ENCODE measurements at regions not wholly inside any gene's neighbourhood (a gene's known extent, or its start where the extent isn't known, plus 50 kb on each side); places are given as distances from the start of the nearest gene placed in this dataset.

GRCh38 chr17:21523497-21524210 lies 147.5 kb downstream of the KCNJ12 start:
- CTCF ChIA-PET, result interaction anchor here (1.9 to 5.3 kb wide), 2 partner anchors 11 to 238 kb away, joined by 4 to 52 read pairs; no protein-coding TSS in a partner anchor
- Histone ChIP-seq H3K27ac (ENCODE audit: extremely low read depth, low read depth, low read length) (no peak overlapping the region), H3K4me1 (ENCODE audit: control insufficient read depth, insufficient read depth, low read length) (no peaks in the 10 kb centered on the region), H3K4me3 (ENCODE audit: low read depth, low read length) (no peak overlapping the region), H3K9me3 (ENCODE audit: control insufficient read depth, insufficient read depth, low read depth, low read length) (no peaks in the 10 kb centered on the region), H3K36me3 (ENCODE audit: control insufficient read depth in 2 of 2, insufficient read depth in 1 of 2, low read length in 2 of 2) (no peaks in the 10 kb centered on the region)
- POLR2A ChIA-PET, result no interaction called here
- TF ChIP-seq WT1 (tag by site-specific recombination; IDR thresholded peaks at IDR 0.05) (no peak), SETDB1 (IDR thresholded peaks at IDR 0.05; ENCODE audit: insufficient read length, low read length) (no peak), ZFP41 (tag by site-specific recombination; IDR thresholded peaks at IDR 0.05; ENCODE audit: borderline replicate concordance) (no peak), PRDM10 (tag by site-specific recombination; IDR thresholded peaks at IDR 0.05) (peak; percentile 79), ZNF521 (tag by site-specific recombination; IDR thresholded peaks at IDR 0.05) (no peak), ZNF510 (tag by site-specific recombination; IDR thresholded peaks at IDR 0.05; ENCODE audit: insufficient replicate concordance) (no peak), ZNF121 (tag by site-specific recombination; IDR thresholded peaks at IDR 0.05) (no peak)

- Histone ChIP-seq H3K27ac (ENCODE audit: extremely low read depth, low read depth, low read length) (no peak overlapping the region), H3K9me3 (ENCODE audit: control insufficient read depth, insufficient read depth, low read depth, low read length) (no peaks in the 10 kb centered on the region), H3K36me3 (ENCODE audit: control insufficient read depth in 2 of 2, insufficient read depth in 1 of 2, low read length in 2 of 2) (no peaks in the 10 kb centered on the region), H3K4me3 (ENCODE audit: low read depth, low read length) (no peak overlapping the region), H3K4me1 (ENCODE audit: control insufficient read depth, insufficient read depth, low read length) (no peaks in the 10 kb centered on the region)
- POLR2A ChIA-PET, result no interaction called here
- CTCF ChIA-PET, result interaction anchor here (0.6 to 5.3 kb wide), 4 partner anchors 8 to 296 kb away, joined by 4 to 52 read pairs (median 8); no protein-coding TSS in a partner anchor
- TF ChIP-seq ZNF521 (tag by site-specific recombination; IDR thresholded peaks at IDR 0.05) (no peak), YY1 (tag by site-specific recombination; IDR thresholded peaks at IDR 0.05) (no peak), ZNF544 (tag by site-specific recombination; IDR thresholded peaks at IDR 0.05) (no peak), ZBTB21 (tag by site-specific recombination; IDR thresholded peaks at IDR 0.05) (0 out of 2 replicates have a peak, but pooled peaks have one; percentile 15), KLF17 (tag by site-specific recombination; IDR thresholded peaks at IDR 0.05) (0 out of 2 replicates have a peak, but pooled peaks have one; percentile 46), ZNF561 (tag by site-specific recombination; IDR thresholded peaks at IDR 0.05; ENCODE audit: borderline replicate concordance) (no peak), ZNF341 (tag by site-specific recombination; IDR thresholded peaks at IDR 0.05; ENCODE audit: low read depth) (no peak; the same call in none of the 2 replicates), ZNF10 (tag by site-specific recombination; IDR thresholded peaks at IDR 0.05) (no peak), ZNF112 (tag by site-specific recombination; IDR thresholded peaks at IDR 0.05) (no peak), ZNF660 (tag by site-specific recombination; IDR thresholded peaks at IDR 0.05) (no peak), MEIS1 (CRISPR knock-in tag; IDR thresholded peaks at IDR 0.05; ENCODE audit: borderline replicate concordance) (no peak), ZNF629 (tag by site-specific recombination; IDR thresholded peaks at IDR 0.05) (peak; percentile 40; the same call in 1 of the 2 replicates), ZBTB17 (tag by site-specific recombination; IDR thresholded peaks at IDR 0.05) (peak; percentile 23; the same call in 1 of the 2 replicates), KLF10 (tag by site-specific recombination; IDR thresholded peaks at IDR 0.05) (no peak), WT1 (tag by site-specific recombination; IDR thresholded peaks at IDR 0.05) (peak; percentile 82), FEZF1 (tag by site-specific recombination; IDR thresholded peaks at IDR 0.05) (no peak), ZXDB (tag by site-specific recombination; IDR thresholded peaks at IDR 0.05) (no peak), SETDB1 (IDR thresholded peaks at IDR 0.05; ENCODE audit: insufficient read length, low read length) (no peak), ZNF473 (tag by site-specific recombination; IDR thresholded peaks at IDR 0.05) (no peak)
Measured at GRCh38 chr17:21524211-21524591, 148.0 kb downstream of the KCNJ12 start.

Measured in HEK293 (cell line).